Coronary artery (tissue), 2 donors: ENCODE measurements at regions not wholly inside any gene's neighbourhood (a gene's known extent, or its start where the extent isn't known, plus 50 kb on each side); places are given as distances from the start of the nearest gene placed in this dataset.

Experiments used
- DNase-seq: peaks from one replicate; pipeline ENCODE4 v3.0.0-alpha.2; 2017; ENCODE audit warnings: low spot score
- H3K27ac ChIP-seq, 2 donors: fragments of 200-600 bp; sonication (generic); one replicate each; pipeline ENCODE4 v1.5.1; 2016 to 2019
- H3K4me3 ChIP-seq: fragments of 200-600 bp; sonication (generic); 2 replicates; pipeline ENCODE4 v1.5.1; 2016; ENCODE audit warnings: mild to moderate bottlenecking, moderate library complexity
- TF ChIP-seq, protein P1 (sequence below): fragments of 200-600 bp; sonication (generic); IDR thresholded peaks from one replicate; pipeline ENCODE4 v1.5.1; 2019; ENCODE audit warnings: antibody characterized with exemption

DNA sequence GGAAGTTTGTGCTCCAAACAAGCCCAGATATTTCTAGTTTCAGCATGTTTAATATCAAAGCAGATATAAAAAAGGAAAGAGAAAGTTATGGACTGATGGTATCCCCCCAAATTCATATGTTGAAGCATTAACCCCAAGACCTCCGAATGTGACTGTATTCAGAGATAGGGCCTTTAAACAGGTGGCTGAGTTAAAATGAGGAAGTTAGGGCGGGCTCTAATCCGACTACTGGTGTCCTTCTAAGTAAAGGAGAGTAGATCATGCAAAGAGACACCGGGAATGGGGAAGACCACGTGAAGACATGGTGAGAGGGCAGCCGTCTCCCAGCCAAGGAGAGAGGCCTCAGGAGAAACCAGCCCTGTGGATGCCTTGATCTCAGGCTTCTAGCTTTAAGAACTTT is 324.1 kb upstream of the KIF2A start:
- H3K4me3 ChIP-seq = no peak overlapping the region
- no peak overlapping the region for H3K27ac ChIP-seq
- no peak for DNase-seq
- TF ChIP-seq, protein P1, sequence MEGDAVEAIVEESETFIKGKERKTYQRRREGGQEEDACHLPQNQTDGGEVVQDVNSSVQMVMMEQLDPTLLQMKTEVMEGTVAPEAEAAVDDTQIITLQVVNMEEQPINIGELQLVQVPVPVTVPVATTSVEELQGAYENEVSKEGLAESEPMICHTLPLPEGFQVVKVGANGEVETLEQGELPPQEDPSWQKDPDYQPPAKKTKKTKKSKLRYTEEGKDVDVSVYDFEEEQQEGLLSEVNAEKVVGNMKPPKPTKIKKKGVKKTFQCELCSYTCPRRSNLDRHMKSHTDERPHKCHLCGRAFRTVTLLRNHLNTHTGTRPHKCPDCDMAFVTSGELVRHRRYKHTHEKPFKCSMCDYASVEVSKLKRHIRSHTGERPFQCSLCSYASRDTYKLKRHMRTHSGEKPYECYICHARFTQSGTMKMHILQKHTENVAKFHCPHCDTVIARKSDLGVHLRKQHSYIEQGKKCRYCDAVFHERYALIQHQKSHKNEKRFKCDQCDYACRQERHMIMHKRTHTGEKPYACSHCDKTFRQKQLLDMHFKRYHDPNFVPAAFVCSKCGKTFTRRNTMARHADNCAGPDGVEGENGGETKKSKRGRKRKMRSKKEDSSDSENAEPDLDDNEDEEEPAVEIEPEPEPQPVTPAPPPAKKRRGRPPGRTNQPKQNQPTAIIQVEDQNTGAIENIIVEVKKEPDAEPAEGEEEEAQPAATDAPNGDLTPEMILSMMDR = no peak

DNA sequence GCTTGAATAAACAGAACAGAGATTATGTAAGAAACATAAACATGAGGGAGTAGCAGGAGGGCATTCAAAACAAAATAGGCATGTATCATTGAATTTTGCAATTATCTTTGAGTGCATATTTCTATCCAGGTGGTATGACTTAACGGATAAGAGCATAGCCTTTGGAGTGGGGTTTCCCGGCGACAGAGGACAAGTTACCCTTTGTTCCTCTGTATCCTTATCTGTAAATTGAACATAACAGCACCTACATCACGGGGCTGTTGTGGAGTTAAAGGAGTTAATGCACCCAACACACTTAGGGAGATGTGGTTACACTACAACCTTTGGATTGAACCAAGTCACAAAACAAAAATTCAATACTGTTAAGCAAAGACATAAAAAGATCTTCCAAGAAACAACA is 314.6 kb upstream of the KIF2A start:
- DNase-seq = no peak
- TF ChIP-seq, protein P1 = no peak
- no peak overlapping the region for H3K4me3 ChIP-seq
- H3K27ac ChIP-seq = no peak overlapping the region

DNA sequence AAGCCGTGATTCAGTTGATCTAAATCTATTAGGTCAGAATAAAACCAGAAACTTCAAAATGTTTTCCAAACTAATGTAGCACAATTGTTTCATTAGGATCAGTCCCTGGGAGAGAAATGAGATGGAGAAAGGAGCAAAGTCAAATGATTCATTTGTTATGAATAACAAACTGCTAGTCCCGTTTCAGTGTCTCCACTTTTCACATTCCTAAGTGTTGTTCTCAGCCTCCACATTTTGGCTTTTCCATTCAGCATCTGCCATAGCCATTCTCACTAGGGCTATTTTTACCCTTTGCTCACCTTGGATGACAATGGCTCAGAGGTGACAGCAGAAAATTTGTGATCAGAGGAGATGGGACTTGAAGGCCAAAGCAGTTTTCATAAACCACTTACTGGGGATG is 314.1 kb upstream of the KIF2A start:
- TF ChIP-seq, protein P1 = no peak
- H3K4me3 ChIP-seq = no peak overlapping the region
- DNase-seq = no peak
- no peak overlapping the region for H3K27ac ChIP-seq

DNA sequence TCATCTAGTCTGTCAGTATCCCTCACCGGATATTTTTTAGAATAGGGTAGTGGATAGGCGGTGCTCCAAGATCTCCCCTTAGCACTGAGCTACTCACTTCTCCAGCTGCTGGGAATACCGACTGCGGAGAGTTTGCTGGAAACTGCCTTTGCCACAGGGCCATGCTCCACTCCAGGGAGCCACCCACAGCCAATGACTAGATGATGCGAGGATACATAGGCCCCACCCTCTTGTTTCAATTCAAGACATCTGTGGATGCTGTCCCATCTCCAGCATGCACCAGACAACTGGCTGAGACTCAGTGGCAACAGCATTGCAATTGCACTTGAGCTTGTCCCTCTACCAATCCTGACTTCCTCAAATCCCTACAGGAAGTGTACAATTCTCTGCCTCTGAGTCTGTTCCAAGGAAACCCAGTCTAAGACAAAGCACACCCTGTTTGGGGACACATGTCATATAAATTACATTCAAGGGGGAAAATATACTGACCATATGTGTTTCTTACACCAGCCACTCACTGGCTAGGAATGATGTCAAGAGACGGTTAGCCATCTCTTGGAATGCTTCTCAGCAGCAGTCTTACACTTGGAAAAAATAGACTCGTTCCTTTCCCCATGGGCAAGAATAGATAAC is 312.6 kb upstream of the KIF2A start:
- Histone ChIP-seq H3K27ac (no peak overlapping the region), H3K4me3 (no peak overlapping the region)
- TF ChIP-seq, protein P1 = no peak
- no peak for DNase-seq

DNA sequence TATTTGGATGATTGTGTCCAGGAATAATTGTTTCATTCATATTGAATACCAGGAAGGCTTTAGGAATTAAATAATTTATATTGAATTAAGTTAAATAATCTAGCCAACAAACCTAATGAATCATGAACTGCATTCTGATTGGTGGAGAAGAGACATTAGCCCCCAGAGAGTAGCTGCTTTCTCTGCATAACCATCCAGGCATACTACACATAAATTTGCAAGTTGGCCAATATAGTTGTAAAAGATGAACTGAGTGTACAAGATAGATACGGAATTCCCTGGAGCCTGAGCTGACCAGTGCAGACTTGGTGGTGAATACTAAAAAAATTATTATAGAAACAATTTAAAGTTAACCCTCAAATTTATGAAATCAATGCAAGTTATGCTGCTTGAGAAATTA is 311.8 kb upstream of the KIF2A start:
- no peak for DNase-seq
- TF ChIP-seq, protein P1 = no peak
- H3K4me3 ChIP-seq = no peak overlapping the region
- no peak overlapping the region for H3K27ac ChIP-seq

DNA sequence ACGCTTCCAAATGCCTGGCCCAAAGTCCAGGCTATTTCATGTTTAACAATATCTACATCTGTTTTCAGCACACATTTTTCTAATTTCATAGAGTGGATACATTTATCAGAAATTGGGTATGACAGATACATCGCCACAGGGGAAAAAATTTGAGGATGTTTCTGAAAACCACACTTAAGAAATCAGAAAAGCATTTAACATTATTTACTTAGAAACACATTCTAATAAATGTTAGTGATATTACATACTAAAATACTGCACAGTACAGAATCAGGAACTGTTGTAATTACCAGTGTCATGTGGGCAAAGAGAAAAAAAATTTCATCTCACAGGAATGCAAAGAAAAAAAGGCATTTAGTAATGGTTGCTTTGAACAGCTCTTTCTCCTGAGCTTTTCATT is 310.5 kb upstream of the KIF2A start:
- Histone ChIP-seq H3K4me3 (no peak overlapping the region), H3K27ac (no peak overlapping the region)
- DNase-seq = no peak
- TF ChIP-seq, protein P1 = no peak

DNA sequence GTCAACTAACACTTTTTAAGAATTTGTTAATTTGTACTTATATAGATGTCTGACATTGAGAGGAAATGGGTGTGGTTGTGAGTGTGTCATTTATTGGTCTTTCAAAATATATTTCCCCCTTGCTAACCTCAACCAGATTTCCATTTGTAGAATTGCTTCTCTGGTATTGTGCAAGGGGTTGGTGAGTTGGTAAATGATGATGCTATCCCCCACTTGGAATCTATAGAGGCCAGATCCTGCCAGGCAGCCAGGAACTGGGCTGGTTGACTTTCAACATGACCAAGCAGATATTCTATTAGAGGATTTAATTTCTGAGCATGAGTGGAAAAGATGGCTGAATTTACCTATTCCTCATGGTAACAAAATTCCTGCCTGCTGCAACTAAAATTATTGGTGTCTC is 306.6 kb upstream of the KIF2A start:
- Histone ChIP-seq H3K4me3 (no peak overlapping the region), H3K27ac (no peak overlapping the region)
- TF ChIP-seq, protein P1 = no peak
- DNase-seq = no peak
